Prostate gland (tissue), 2 donors: ENCODE measurements at regions not wholly inside any gene's neighbourhood (a gene's known extent, or its start where the extent isn't known, plus 50 kb on each side); places are given as distances from the start of the nearest gene placed in this dataset.

ENCODE experiments used
- DNase-seq: peaks from one replicate; pipeline ENCODE4 v3.0.0-alpha.2; 2019; ENCODE audit warnings: low spot score
- H3K27ac ChIP-seq, 2 donors: fragments of 200-600 bp; sonication (generic); 2 replicates each; pipeline ENCODE4 v1.5.1; 2017 to 2019
- H3K27me3 ChIP-seq: fragments of 200-600 bp; sonication (generic); replicated peaks from 2 replicates; pipeline ENCODE4 v1.5.1; 2019; ENCODE audit not compliant: insufficient read depth
- H3K36me3 ChIP-seq, 2 donors: fragments of 200-600 bp; sonication (generic); 1 replicate in 1 of 2; 2 replicates in 1 of 2; pipeline versions ENCODE4 v1.5.1 to v1.8.1; 2017 to 2019
- H3K4me1 ChIP-seq: fragments of 200-600 bp; sonication (generic); replicated peaks from 2 replicates; pipeline ENCODE4 v1.5.1; 2019
- H3K4me3 ChIP-seq, 2 donors: fragments of 200-600 bp; sonication (generic); 2 replicates each; pipeline ENCODE4 v1.5.1; 2017 to 2019
- H3K9me3 ChIP-seq: fragments of 200-600 bp; sonication (generic); 2 replicates; pipeline ENCODE4 v1.5.1; 2017
- CTCF ChIP-seq, 4 experiments: fragments of 200-600 bp in 2 of 4; fragments of 450-650 bp in 2 of 4; sonication (generic) in 2 of 4; IDR thresholded peaks; 1 replicate in 3 of 4; 2 replicates in 1 of 4; pipeline ENCODE4 v1.5.1; 2016 to 2019; ENCODE audit warnings: antibody characterized with exemption in 4 of 4, mild to moderate bottlenecking in 2 of 4, moderate library complexity in 2 of 4
- POLR2A ChIP-seq: fragments of 450-650 bp; IDR thresholded peaks from one replicate; pipeline ENCODE4 v1.6.1; 2016; ENCODE audit warnings: antibody characterized with exemption, mild to moderate bottlenecking
- POLR2AphosphoS5 ChIP-seq: sonication (generic); formaldehyde crosslinking; IDR thresholded peaks from one replicate; pipeline ENCODE4 v1.6.1; 2017; ENCODE audit warnings: antibody characterized with exemption
- WGBS: methylation state at CpG from one replicate; pipeline ENCODE4 v1.1.5; 2018; 5-methylcytosine and 5-hydroxymethylcytosine counted together
- intact Hi-C: fragments of 100-400 bp; cut with DNase I; formaldehyde crosslinking; loops from one replicate; pipeline ENCODE4 v1.14.2; 2022

GRCh38 chr6:167701010-167701409 lies 125.7 kb upstream of the AFDN start:
- intact Hi-C loops, result no loop called here
- H3K36me3 ChIP-seq, result no peaks in the 10 kb centered on the region
- TF ChIP-seq POLR2A, result no peak
- TF ChIP-seq CTCF (IDR thresholded peaks at IDR 0.05), result no peak
- TF ChIP-seq POLR2AphosphoS5, result no peak
- WGBS, result 90% methylated on average over 12 of the region's 12 CpGs
- H3K4me1 ChIP-seq, result no peaks in the 10 kb centered on the region
- no peak for DNase-seq
- no peak overlapping the region for H3K27ac ChIP-seq
- no peaks in the 10 kb centered on the region for H3K9me3 ChIP-seq
- no peaks in the 10 kb centered on the region for H3K27me3 ChIP-seq
- H3K4me3 ChIP-seq, result no peak overlapping the region

- Histone ChIP-seq H3K9me3 (no peaks in the 10 kb centered on the region), H3K27ac (no peak overlapping the region), H3K4me1 (no peaks in the 10 kb centered on the region), H3K4me3 (no peak overlapping the region), H3K36me3 (no peaks in the 10 kb centered on the region), H3K27me3 (no peaks in the 10 kb centered on the region)
- no peak for DNase-seq
- TF ChIP-seq POLR2A (no peak), CTCF (IDR thresholded peaks at IDR 0.05) (no peak), POLR2AphosphoS5 (no peak)
- WGBS, result 89% methylated on average over 8 of the region's 8 CpGs
- intact Hi-C loops, result no loop called here
Measured at GRCh38 chr6:167702241-167702827, 124.4 kb upstream of the AFDN start.

GRCh38 chr6:167703347-167703746 lies 123.4 kb upstream of the AFDN start:
- Histone ChIP-seq H3K9me3 (no peaks in the 10 kb centered on the region), H3K4me3 (no peak overlapping the region), H3K4me1 (no peaks in the 10 kb centered on the region), H3K36me3 (no peaks in the 10 kb centered on the region), H3K27ac (no peak overlapping the region), H3K27me3 (no peaks in the 10 kb centered on the region)
- intact Hi-C loops, result no loop called here
- TF ChIP-seq CTCF (IDR thresholded peaks at IDR 0.05), result no peak
- no peak for TF ChIP-seq POLR2AphosphoS5
- no peak for DNase-seq
- 92% methylated on average over 10 of the region's 10 CpGs for WGBS

GRCh38 chr6:167703781-167704180 lies 122.9 kb upstream of the AFDN start:
- DNase-seq, result no peak
- Histone ChIP-seq H3K4me1 (no peaks in the 10 kb centered on the region), H3K36me3 (no peaks in the 10 kb centered on the region), H3K27me3 (no peaks in the 10 kb centered on the region), H3K27ac (no peak overlapping the region), H3K4me3 (no peak overlapping the region), H3K9me3 (no peaks in the 10 kb centered on the region)
- intact Hi-C loops, result no loop called here
- TF ChIP-seq CTCF (IDR thresholded peaks at IDR 0.05), result no peak
- TF ChIP-seq POLR2AphosphoS5, result no peak
- no peak for TF ChIP-seq POLR2A
- WGBS, result 95% methylated on average over 8 of the region's 10 CpGs

GRCh38 chr6:167704396-167704901 lies 122.3 kb upstream of the AFDN start:
- H3K36me3 ChIP-seq, result no peaks in the 10 kb centered on the region
- TF ChIP-seq POLR2AphosphoS5, result no peak
- TF ChIP-seq CTCF (IDR thresholded peaks at IDR 0.05), result no peak
- no peak for TF ChIP-seq POLR2A
- H3K4me3 ChIP-seq, result no peak overlapping the region
- DNase-seq, result no peak
- no peaks in the 10 kb centered on the region for H3K27me3 ChIP-seq
- no peaks in the 10 kb centered on the region for H3K9me3 ChIP-seq
- intact Hi-C loops, result no loop called here
- WGBS, result 74% methylated on average over 12 of the region's 12 CpGs
- H3K27ac ChIP-seq, result no peak overlapping the region
- H3K4me1 ChIP-seq, result no peaks in the 10 kb centered on the region
